ENCODE measurements at regions not wholly inside any gene's neighbourhood (a gene's known extent, or its start where the extent isn't known, plus 50 kb on each side); places are given as distances from the start of the nearest gene placed in this dataset.

DNA sequence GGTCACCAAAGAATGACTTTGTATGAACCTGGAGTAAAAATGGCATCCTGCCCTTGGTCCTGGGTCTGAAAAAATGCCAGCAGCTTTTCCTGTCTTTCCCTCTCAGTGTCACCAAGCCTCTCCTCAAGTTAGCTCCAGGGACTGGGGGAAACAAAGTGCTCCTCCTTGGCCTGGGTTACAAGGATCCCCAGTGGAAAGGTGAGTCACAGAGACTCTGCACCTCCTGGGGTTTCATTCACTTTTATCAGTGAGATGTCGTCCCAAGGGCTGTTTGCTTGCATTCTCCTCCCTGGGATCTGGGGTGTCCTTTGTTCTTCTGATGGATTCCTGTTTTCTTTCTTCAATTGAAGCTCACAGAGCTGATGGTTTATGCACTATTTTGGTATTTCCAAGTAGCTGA is 93.2 kb upstream of the CSNK1A1L start:
- no peak for TF ChIP-seq ZNF384 (IDR thresholded peaks at IDR 0.05)
- TF ChIP-seq NFRKB (IDR thresholded peaks at IDR 0.05) = no peak
- no peak for TF ChIP-seq TARDBP (IDR thresholded peaks at IDR 0.05)
- TF ChIP-seq FOXA1 (IDR thresholded peaks at IDR 0.05) = no peak
- TF ChIP-seq SUZ12 (IDR thresholded peaks at IDR 0.05) = no peak
- no peak for TF ChIP-seq BHLHE40 (IDR thresholded peaks at IDR 0.05; ENCODE audit: borderline replicate concordance)
- TF ChIP-seq, protein P1, sequence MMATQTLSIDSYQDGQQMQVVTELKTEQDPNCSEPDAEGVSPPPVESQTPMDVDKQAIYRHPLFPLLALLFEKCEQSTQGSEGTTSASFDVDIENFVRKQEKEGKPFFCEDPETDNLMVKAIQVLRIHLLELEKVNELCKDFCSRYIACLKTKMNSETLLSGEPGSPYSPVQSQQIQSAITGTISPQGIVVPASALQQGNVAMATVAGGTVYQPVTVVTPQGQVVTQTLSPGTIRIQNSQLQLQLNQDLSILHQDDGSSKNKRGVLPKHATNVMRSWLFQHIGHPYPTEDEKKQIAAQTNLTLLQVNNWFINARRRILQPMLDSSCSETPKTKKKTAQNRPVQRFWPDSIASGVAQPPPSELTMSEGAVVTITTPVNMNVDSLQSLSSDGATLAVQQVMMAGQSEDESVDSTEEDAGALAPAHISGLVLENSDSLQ (IDR thresholded peaks at IDR 0.05) = no peak
- TF ChIP-seq CTBP1 (IDR thresholded peaks at IDR 0.05; ENCODE audit: borderline replicate concordance) = no peak
- TF ChIP-seq ELF4 (IDR thresholded peaks at IDR 0.05) = no peak
- TF ChIP-seq HDGF (IDR thresholded peaks at IDR 0.05; ENCODE audit: borderline replicate concordance) = no peak
- no peak for TF ChIP-seq L3MBTL2 (conservative IDR thresholded peaks at IDR 0.05)
- POLR2A ChIA-PET = no interaction called here
- CTCF ChIA-PET = no interaction called here
- no peak for DNase-seq (ENCODE audit: extremely low spot score)

GRCh38 chr13:37195621-37196020 is 90.2 kb upstream of the CSNK1A1L start:
- DNase-seq (ENCODE audit: extremely low spot score) = no peak
- ChIA-PET POLR2A (no interaction called here), CTCF (no interaction called here)
- TF ChIP-seq, protein P1 (IDR thresholded peaks at IDR 0.05) = no peak
- TF ChIP-seq NFRKB (IDR thresholded peaks at IDR 0.05) (no peak), ZNF384 (IDR thresholded peaks at IDR 0.05) (no peak), SUZ12 (IDR thresholded peaks at IDR 0.05) (no peak), FOXM1 (IDR thresholded peaks at IDR 0.05; ENCODE audit: borderline replicate concordance) (no peak), LEF1 (IDR thresholded peaks at IDR 0.05; ENCODE audit: borderline replicate concordance) (no peak), TARDBP (IDR thresholded peaks at IDR 0.05) (no peak), CTBP1 (IDR thresholded peaks at IDR 0.05; ENCODE audit: borderline replicate concordance) (no peak), ELF4 (IDR thresholded peaks at IDR 0.05) (no peak), L3MBTL2 (conservative IDR thresholded peaks at IDR 0.05) (no peak), FOXA1 (IDR thresholded peaks at IDR 0.05) (no peak)

GRCh38 chr13:37194428-37194861 is 89.0 kb upstream of the CSNK1A1L start:
- ChIA-PET POLR2A (no interaction called here), CTCF (no interaction called here)
- TF ChIP-seq FOXA1 (IDR thresholded peaks at IDR 0.05) (no peak), BHLHE40 (IDR thresholded peaks at IDR 0.05; ENCODE audit: borderline replicate concordance) (no peak), L3MBTL2 (conservative IDR thresholded peaks at IDR 0.05) (no peak), LEF1 (IDR thresholded peaks at IDR 0.05; ENCODE audit: borderline replicate concordance) (no peak), HDGF (IDR thresholded peaks at IDR 0.05; ENCODE audit: borderline replicate concordance) (no peak), NFRKB (IDR thresholded peaks at IDR 0.05) (no peak), TARDBP (IDR thresholded peaks at IDR 0.05) (no peak), SP1 (IDR thresholded peaks at IDR 0.05) (no peak), SUZ12 (IDR thresholded peaks at IDR 0.05) (no peak), ELF4 (IDR thresholded peaks at IDR 0.05) (no peak), FOXM1 (IDR thresholded peaks at IDR 0.05; ENCODE audit: borderline replicate concordance) (no peak), ARNT (IDR thresholded peaks at IDR 0.05) (no peak), CTBP1 (IDR thresholded peaks at IDR 0.05; ENCODE audit: borderline replicate concordance) (no peak), FOXK2 (IDR thresholded peaks at IDR 0.05) (no peak), ZNF384 (IDR thresholded peaks at IDR 0.05) (no peak)
- TF ChIP-seq, protein P1 (IDR thresholded peaks at IDR 0.05) = no peak
- DNase-seq (ENCODE audit: extremely low spot score) = no peak

DNA sequence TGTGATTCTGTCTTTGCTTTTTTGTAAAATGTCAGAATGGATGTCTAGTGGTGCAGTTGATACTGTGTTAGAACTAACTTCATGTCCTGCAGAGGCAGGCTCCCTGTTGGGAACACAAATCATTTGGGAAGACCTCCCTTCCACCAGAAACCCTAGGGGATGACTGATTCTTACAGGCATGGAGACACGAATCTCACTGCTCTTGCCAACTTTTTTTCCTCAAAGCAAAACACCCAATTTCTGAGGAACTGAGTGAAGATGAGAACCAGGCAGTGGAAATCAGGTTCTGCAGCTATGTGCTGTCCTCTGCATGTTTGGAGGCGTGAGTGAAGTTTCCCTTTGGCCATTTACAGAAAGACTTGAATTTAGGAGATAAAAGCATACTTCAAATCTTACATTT is 87.5 kb upstream of the CSNK1A1L start:
- POLR2A ChIA-PET = no interaction called here
- CTCF ChIA-PET = no interaction called here
- no peak for DNase-seq (ENCODE audit: extremely low spot score)
- TF ChIP-seq LEF1 (IDR thresholded peaks at IDR 0.05; ENCODE audit: borderline replicate concordance) (no peak), SP1 (IDR thresholded peaks at IDR 0.05) (no peak), BHLHE40 (IDR thresholded peaks at IDR 0.05; ENCODE audit: borderline replicate concordance) (no peak), ELF4 (IDR thresholded peaks at IDR 0.05) (no peak), ZNF384 (IDR thresholded peaks at IDR 0.05) (no peak), TARDBP (IDR thresholded peaks at IDR 0.05) (no peak), FOXM1 (IDR thresholded peaks at IDR 0.05; ENCODE audit: borderline replicate concordance) (no peak), ARNT (IDR thresholded peaks at IDR 0.05) (no peak), FOXA1 (IDR thresholded peaks at IDR 0.05) (no peak), SUZ12 (IDR thresholded peaks at IDR 0.05) (no peak)
- TF ChIP-seq, protein P1 (IDR thresholded peaks at IDR 0.05) = no peak

DNA sequence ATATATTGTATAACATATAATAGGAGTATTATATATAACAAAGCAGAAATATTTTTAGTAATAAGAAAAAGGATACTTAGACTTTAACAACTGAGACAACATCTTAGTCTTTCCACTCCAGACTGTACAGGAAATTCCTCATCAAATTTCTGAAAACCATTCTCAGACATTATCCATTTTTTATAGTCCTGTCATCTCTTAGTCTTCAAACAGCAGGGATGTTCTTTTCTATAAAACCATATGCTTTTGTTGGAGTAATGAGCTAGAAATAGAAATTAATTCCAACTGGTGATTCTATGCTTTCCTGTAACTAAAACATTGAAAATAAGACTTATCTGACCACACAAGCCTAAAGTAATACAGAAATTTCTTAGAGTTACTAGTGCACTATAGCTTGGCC is 82.2 kb upstream of the CSNK1A1L start:
- POLR2A ChIA-PET = no interaction called here
- CTCF ChIA-PET = no interaction called here
- DNase-seq (ENCODE audit: extremely low spot score) = no peak
- no peak for TF ChIP-seq TARDBP (IDR thresholded peaks at IDR 0.05)
- TF ChIP-seq ZNF384 (IDR thresholded peaks at IDR 0.05) = no peak
- TF ChIP-seq HDGF (IDR thresholded peaks at IDR 0.05; ENCODE audit: borderline replicate concordance) = no peak
- TF ChIP-seq L3MBTL2 (conservative IDR thresholded peaks at IDR 0.05) = no peak
- TF ChIP-seq SP1 (IDR thresholded peaks at IDR 0.05) = no peak
- no peak for TF ChIP-seq NFRKB (IDR thresholded peaks at IDR 0.05)
- no peak for TF ChIP-seq CTBP1 (IDR thresholded peaks at IDR 0.05; ENCODE audit: borderline replicate concordance)
- TF ChIP-seq ARNT (IDR thresholded peaks at IDR 0.05) = no peak
- no peak for TF ChIP-seq FOXM1 (IDR thresholded peaks at IDR 0.05; ENCODE audit: borderline replicate concordance)
- TF ChIP-seq, protein P1 (IDR thresholded peaks at IDR 0.05) = no peak

Data from HEK293T (cell line).